ENCODE measurements at regions not wholly inside any gene's neighbourhood (a gene's known extent, or its start where the extent isn't known, plus 50 kb on each side); places are given as distances from the start of the nearest gene placed in this dataset.

DNA sequence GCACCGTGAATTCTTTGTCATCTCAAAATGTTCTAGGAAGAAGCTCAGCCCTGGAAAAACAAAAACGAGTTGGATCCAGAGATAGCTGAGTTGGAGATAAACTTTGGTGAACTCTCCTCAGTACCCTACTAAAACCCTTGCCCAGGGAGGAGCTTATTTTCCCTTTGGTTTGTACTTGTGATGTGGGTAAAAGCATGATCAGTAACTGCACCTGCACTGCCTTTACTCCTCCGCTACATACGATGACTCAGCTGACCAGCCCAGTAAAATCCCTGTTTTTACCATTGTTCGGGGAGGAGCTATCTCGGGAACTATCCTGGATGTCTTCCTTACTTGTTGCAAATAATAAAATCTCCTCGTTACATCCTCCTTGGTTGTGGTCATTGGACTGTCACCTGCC is 359.3 kb downstream of the SH2D4B start:
- DNase-seq (ENCODE audit: low read depth): no peak
- no peak overlapping the region for H3K4me3 ChIP-seq (ENCODE audit: low read length)
- TF ChIP-seq, protein P1, sequence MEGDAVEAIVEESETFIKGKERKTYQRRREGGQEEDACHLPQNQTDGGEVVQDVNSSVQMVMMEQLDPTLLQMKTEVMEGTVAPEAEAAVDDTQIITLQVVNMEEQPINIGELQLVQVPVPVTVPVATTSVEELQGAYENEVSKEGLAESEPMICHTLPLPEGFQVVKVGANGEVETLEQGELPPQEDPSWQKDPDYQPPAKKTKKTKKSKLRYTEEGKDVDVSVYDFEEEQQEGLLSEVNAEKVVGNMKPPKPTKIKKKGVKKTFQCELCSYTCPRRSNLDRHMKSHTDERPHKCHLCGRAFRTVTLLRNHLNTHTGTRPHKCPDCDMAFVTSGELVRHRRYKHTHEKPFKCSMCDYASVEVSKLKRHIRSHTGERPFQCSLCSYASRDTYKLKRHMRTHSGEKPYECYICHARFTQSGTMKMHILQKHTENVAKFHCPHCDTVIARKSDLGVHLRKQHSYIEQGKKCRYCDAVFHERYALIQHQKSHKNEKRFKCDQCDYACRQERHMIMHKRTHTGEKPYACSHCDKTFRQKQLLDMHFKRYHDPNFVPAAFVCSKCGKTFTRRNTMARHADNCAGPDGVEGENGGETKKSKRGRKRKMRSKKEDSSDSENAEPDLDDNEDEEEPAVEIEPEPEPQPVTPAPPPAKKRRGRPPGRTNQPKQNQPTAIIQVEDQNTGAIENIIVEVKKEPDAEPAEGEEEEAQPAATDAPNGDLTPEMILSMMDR (conservative IDR thresholded peaks at IDR 0.05; ENCODE audit: low read depth, low read length): no peak

DNA sequence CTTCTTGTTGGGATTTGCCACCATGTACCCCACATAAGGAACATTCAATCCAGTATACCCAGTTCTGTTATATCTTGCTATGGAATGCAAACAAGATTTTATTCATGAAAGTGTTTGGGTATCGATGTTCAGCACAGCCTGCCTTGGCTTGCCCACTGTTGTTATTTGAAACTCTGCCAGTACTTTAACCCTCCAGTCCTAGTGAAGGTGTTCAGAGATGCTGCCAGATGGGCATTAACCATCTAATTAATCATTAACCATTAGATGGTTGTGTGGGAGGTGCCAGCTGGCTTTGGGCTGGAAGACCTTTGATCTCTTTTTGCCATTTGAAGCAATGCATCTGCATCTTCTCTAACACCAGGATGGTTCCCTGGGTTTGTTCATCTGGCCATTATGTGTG is 363.0 kb downstream of the SH2D4B start:
- no peak for DNase-seq (ENCODE audit: low read depth)
- TF ChIP-seq, protein P1 (conservative IDR thresholded peaks at IDR 0.05; ENCODE audit: low read depth, low read length): no peak
- H3K4me3 ChIP-seq (ENCODE audit: low read length): no peak overlapping the region

DNA sequence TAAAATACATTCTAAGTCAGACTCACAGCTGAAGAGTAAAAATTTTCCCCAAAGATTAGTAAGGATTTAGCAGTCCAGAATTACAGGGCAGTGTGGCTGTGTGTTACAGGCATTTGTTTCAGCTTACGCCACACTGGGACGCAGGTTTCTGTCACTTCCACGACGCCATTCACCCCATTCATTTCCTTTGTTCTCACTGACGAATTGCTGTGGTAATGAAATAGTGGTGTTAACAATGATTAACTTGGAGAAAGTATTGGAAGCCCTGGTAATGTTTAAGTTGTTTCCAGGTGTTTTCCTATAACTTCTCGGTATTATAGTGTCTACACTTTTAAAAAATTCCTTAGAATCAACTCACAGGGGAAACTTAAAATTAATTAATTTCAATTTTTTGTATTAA is 370.9 kb downstream of the SH2D4B start:
- H3K4me3 ChIP-seq (ENCODE audit: low read length): no peak overlapping the region
- TF ChIP-seq, protein P1 (conservative IDR thresholded peaks at IDR 0.05; ENCODE audit: low read depth, low read length): no peak
- DNase-seq (ENCODE audit: low read depth): no peak

DNA sequence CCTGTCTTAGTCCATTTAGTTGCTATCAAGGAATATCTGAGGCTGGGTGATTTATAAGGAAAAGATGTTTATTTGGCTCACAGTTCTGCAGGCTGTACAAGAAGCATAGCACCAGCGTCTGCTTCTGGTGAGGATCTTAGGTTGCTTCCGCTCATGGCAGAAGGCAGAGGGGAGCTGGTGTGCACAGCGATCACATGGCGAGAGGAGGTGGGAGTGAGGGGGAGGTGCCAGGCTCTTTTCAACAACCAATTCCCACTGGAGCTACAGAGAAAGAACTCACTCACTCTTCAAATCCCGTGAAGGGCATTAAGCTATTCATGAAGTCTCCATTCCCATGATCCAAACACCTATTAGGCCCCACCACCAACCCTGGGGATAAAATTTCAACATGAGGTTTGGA is 371.6 kb downstream of the SH2D4B start:
- TF ChIP-seq, protein P1 (conservative IDR thresholded peaks at IDR 0.05; ENCODE audit: low read depth, low read length): no peak
- no peak for DNase-seq (ENCODE audit: low read depth)
- no peak overlapping the region for H3K4me3 ChIP-seq (ENCODE audit: low read length)

DNA sequence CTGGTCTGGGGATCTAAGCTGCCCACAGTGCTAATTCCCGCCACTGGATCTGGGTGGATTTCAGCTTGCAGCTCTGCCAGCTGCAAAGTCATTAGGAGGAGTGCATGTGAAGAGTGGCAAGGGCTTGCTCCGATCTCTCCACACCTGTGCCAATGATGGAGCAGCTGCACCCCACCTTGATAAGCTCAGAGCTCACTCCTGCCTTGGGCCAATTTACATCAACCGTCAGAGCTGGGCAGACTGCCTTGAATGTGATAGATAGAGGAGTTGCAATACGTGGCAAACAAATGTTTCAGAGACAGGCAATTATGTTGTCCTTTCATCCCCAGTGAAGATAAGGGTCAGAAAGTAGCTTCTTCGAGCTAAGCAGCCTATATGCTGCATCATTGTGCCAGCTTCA is 379.9 kb downstream of the SH2D4B start:
- DNase-seq (ENCODE audit: low read depth): no peak
- TF ChIP-seq, protein P1 (conservative IDR thresholded peaks at IDR 0.05; ENCODE audit: low read depth, low read length): no peak
- H3K4me3 ChIP-seq (ENCODE audit: low read length): no peak overlapping the region

DNA sequence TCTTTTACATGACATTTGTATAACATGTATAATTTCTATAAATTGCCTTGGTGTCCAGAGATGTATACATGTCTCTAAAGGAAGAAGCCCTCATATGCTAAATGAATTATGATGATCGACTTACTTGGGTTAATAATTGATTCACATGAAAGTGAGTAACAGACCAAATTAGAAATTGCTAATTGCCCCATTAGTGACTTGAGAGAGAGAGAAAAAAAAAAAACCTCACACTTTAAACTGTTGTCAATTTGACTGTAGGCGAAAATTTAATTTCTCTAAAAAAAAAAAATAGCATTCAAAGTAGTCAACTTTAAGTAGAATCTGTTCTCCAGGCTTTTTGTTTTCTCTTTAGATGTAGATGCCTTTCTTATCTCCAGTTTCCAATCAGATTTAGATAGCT is 383.3 kb downstream of the SH2D4B start:
- no peak overlapping the region for H3K4me3 ChIP-seq (ENCODE audit: low read length)
- TF ChIP-seq, protein P1 (conservative IDR thresholded peaks at IDR 0.05; ENCODE audit: low read depth, low read length): no peak
- no peak for DNase-seq (ENCODE audit: low read depth)

DNA sequence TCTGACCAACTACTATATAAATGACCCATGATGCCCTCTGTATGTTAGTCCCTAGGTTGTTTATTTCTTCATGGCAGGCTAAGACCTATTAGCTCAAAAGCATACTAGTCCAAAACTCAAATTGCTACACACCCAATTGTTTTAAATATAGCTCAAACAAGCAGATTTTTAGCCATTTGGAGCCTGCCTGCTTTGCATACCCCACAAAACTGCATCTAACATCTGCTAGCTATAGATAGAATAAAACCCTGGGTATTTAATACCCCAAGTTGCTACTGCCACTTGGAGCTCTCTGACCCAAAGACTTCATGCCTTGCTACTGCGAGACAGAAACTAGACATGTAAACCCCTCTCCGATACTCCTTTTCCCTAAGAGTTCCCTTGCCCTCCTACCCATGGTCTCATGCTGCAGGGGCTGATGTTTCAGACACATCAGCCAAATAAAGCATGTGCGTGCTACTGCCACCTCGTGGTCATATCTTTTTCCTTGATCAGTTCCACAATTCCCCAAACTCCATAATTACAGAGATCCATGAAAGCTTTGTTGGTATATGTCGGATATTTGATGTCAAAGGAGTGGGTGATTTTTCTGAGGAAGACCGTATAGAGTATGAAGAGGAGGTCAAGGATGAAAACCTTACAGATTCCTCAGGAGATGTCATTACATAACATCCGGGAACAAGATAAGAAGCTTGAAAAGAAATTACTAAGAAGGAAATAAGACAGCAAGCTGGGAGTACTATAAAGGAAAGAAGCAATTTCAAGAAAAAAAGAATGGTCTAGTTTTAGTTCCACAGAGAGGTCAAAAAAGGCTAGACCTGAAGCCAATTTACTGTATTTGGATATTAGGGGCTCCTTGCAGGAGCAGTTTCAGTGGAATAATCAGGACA is 386.6 kb downstream of the SH2D4B start:
- DNase-seq (ENCODE audit: low read depth): no peak
- no peak overlapping the region for H3K4me3 ChIP-seq (ENCODE audit: low read length)
- TF ChIP-seq, protein P1 (conservative IDR thresholded peaks at IDR 0.05; ENCODE audit: low read depth, low read length): peak; percentile 74

All from retinal pigment epithelial cell (primary cell).